ENCODE measurements at regions not wholly inside any gene's neighbourhood (a gene's known extent, or its start where the extent isn't known, plus 50 kb on each side); places are given as distances from the start of the nearest gene placed in this dataset.

DNA sequence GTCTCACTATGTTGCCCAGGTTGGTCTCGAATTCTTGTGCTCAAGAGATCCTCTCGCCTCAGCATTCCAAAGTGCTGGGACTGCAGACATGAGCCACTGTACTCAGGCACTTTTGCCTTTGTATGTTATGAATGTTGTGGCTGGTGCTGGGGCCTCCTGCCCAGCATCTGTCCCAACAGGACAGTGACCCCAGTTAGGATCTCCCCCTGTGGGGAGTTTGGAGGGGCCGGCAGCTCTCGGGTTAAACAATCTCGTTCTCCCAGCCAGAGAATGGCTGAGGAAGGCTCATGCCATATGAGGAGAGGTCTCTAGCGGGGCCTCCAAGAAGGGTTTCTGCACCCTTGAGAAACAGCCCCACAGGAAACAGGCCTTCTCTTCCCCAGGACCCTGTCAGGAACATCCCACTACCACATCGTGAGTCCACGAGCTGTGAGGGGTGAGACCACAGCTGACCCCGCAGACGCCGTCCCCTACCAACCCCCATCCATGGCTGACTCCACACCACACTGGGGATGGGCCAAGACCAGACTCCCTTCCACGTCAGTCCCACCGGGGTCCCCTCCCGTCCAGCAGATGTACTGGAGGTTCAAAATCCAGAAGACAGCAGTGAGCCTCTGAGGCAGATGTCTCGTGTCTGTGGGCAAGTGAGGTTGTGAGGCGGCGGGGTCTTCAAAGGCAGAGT lies 54.1 kb downstream of the SHANK2 start:
- Histone ChIP-seq H3K27ac (ENCODE audit: low read length) (no peak overlapping the region), H3K9ac (ENCODE audit: low read depth, low read length) (no peak overlapping the region), H3K36me3 (ENCODE audit: insufficient read depth, low read length) (no peaks in the 10 kb centered on the region), H4K20me1 (ENCODE audit: insufficient read depth, low read length) (no peaks in the 10 kb centered on the region), H3K9me3 (ENCODE audit: insufficient read depth, low read length, severe bottlenecking) (no peaks in the 10 kb centered on the region), H2AFZ (ENCODE audit: low read depth, low read length) (no peak overlapping the region), H3K4me2 (ENCODE audit: insufficient read depth, low read length) (no peak overlapping the region), H3K4me1 (ENCODE audit: insufficient read depth, low read length) (no peaks in the 10 kb centered on the region), H3K27me3 (ENCODE audit: insufficient read depth, low read length, poor library complexity) (no peaks in the 10 kb centered on the region), H3K79me2 (ENCODE audit: insufficient read depth, low read length) (no peaks in the 10 kb centered on the region), H3K4me3 (ENCODE audit: low read depth in 1 of 2, low read length in 2 of 2) (no peak overlapping the region)
- ATAC-seq (ENCODE audit: insufficient read depth, low read depth) (no peak), DNase-seq (no peak)
- TF ChIP-seq, protein P1, sequence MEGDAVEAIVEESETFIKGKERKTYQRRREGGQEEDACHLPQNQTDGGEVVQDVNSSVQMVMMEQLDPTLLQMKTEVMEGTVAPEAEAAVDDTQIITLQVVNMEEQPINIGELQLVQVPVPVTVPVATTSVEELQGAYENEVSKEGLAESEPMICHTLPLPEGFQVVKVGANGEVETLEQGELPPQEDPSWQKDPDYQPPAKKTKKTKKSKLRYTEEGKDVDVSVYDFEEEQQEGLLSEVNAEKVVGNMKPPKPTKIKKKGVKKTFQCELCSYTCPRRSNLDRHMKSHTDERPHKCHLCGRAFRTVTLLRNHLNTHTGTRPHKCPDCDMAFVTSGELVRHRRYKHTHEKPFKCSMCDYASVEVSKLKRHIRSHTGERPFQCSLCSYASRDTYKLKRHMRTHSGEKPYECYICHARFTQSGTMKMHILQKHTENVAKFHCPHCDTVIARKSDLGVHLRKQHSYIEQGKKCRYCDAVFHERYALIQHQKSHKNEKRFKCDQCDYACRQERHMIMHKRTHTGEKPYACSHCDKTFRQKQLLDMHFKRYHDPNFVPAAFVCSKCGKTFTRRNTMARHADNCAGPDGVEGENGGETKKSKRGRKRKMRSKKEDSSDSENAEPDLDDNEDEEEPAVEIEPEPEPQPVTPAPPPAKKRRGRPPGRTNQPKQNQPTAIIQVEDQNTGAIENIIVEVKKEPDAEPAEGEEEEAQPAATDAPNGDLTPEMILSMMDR (IDR thresholded peaks at IDR 0.05; ENCODE audit: borderline replicate concordance, extremely low read depth, low read length, poor library complexity, severe bottlenecking) = no peak
- no peak for TF ChIP-seq EZH2 (IDR thresholded peaks at IDR 0.05; ENCODE audit: borderline replicate concordance, low read depth, low read length, severe bottlenecking)

DNA sequence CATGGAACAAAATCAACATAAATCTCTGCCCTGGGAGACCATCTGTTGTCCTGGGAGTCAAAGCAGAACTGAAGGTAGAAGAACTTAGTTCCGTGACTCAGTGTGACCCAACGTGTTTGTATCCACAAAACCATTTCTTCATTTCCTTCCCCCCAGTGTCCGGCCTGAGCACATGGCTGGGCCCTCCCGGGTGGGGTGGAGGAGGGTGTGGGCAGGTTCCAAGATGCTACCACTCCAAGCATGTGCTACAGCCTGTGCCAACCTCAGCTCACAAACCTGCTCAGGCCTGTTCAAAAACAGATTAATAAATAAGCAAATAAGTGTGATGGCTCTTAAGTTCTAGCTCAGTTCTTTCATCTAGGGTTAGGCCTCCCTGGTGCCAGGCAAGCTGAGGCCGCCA lies 55.3 kb downstream of the SHANK2 start:
- H3K4me1 ChIP-seq (ENCODE audit: insufficient read depth, low read length) = no peaks in the 10 kb centered on the region
- no peaks in the 10 kb centered on the region for H4K20me1 ChIP-seq (ENCODE audit: insufficient read depth, low read length)
- ATAC-seq (ENCODE audit: insufficient read depth, low read depth) (no peak), DNase-seq (no peak)
- TF ChIP-seq, protein P1 (IDR thresholded peaks at IDR 0.05; ENCODE audit: borderline replicate concordance, extremely low read depth, low read length, poor library complexity, severe bottlenecking) = no peak
- TF ChIP-seq EZH2 (IDR thresholded peaks at IDR 0.05; ENCODE audit: borderline replicate concordance, low read depth, low read length, severe bottlenecking) = no peak
- H3K4me3 ChIP-seq (ENCODE audit: low read depth in 1 of 2, low read length in 2 of 2) = no peak overlapping the region
- H3K27ac ChIP-seq (ENCODE audit: low read length) = no peak overlapping the region
- H3K36me3 ChIP-seq (ENCODE audit: insufficient read depth, low read length) = no peaks in the 10 kb centered on the region
- no peak overlapping the region for H2AFZ ChIP-seq (ENCODE audit: low read depth, low read length)
- no peak overlapping the region for H3K9ac ChIP-seq (ENCODE audit: low read depth, low read length)
- H3K27me3 ChIP-seq (ENCODE audit: insufficient read depth, low read length, poor library complexity) = no peaks in the 10 kb centered on the region
- H3K4me2 ChIP-seq (ENCODE audit: insufficient read depth, low read length) = no peak overlapping the region
- no peaks in the 10 kb centered on the region for H3K9me3 ChIP-seq (ENCODE audit: insufficient read depth, low read length, severe bottlenecking)
- H3K79me2 ChIP-seq (ENCODE audit: insufficient read depth, low read length) = no peaks in the 10 kb centered on the region

DNA sequence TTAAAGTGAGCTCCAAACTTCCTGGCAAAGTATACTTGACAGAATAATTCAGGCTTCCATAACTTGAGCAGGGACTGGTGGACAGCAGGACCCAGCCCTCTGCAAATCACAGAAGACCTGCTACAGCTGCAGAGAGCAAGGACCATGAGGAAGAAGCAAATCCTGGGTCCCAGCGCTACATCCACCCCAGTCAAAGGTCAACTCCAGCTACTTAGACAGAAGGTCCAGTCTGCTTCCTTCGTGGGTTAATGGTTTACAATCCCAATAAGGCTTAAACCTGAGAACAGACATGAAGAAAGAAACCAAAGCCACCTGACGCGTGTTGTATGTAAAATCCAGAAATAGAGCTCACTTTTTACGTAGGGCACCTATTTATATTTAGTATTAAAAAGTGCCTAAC lies 57.7 kb downstream of the SHANK2 start:
- no peaks in the 10 kb centered on the region for H3K27me3 ChIP-seq (ENCODE audit: insufficient read depth, low read length, poor library complexity)
- TF ChIP-seq EZH2 (IDR thresholded peaks at IDR 0.05; ENCODE audit: borderline replicate concordance, low read depth, low read length, severe bottlenecking) = no peak
- TF ChIP-seq, protein P1 (IDR thresholded peaks at IDR 0.05; ENCODE audit: borderline replicate concordance, extremely low read depth, low read length, poor library complexity, severe bottlenecking) = no peak
- no peak overlapping the region for H3K4me2 ChIP-seq (ENCODE audit: insufficient read depth, low read length)
- H2AFZ ChIP-seq (ENCODE audit: low read depth, low read length) = no peak overlapping the region
- H3K9ac ChIP-seq (ENCODE audit: low read depth, low read length) = no peak overlapping the region
- H3K79me2 ChIP-seq (ENCODE audit: insufficient read depth, low read length) = no peaks in the 10 kb centered on the region
- no peaks in the 10 kb centered on the region for H3K36me3 ChIP-seq (ENCODE audit: insufficient read depth, low read length)
- no peak overlapping the region for H3K27ac ChIP-seq (ENCODE audit: low read length)
- no peaks in the 10 kb centered on the region for H3K4me1 ChIP-seq (ENCODE audit: insufficient read depth, low read length)
- no peaks in the 10 kb centered on the region for H4K20me1 ChIP-seq (ENCODE audit: insufficient read depth, low read length)
- no peak overlapping the region for H3K4me3 ChIP-seq (ENCODE audit: low read depth in 1 of 2, low read length in 2 of 2)
- DNase-seq (no peak), ATAC-seq (ENCODE audit: insufficient read depth, low read depth) (no peak)
- no peaks in the 10 kb centered on the region for H3K9me3 ChIP-seq (ENCODE audit: insufficient read depth, low read length, severe bottlenecking)

All from DND-41 (cell line).